GM12878 (cell line): ENCODE measurements at regions not wholly inside any gene's neighbourhood (a gene's known extent, or its start where the extent isn't known, plus 50 kb on each side); places are given as distances from the start of the nearest gene placed in this dataset.
A peak's percentile ranks its signal among the peaks of the same experiment; 100 is the strongest.

ENCODE experiments used
- ATAC-seq: fragments of 200-7000 bp; cut with Tn5 transposase; 3 replicates; pipeline ENCODE4 v1.9.1; 2020; ENCODE audit warnings: mild to moderate bottlenecking, moderate library complexity
- BruUV-seq: library from RNA; stranded (reverse); fragments of 400-500 nt; replicated peaks from 2 replicates; lab custom pipeline; 2021; lab: Mats Ljungman, UMichigan
- CTCF ChIA-PET: fragments of 300-600 bp; sonication (Branson Sonifier 250); formaldehyde crosslinking; extraction: SDS; loops from one replicate; lab custom pipeline; 2021; ENCODE audit warnings: inconsistent platforms; lab: Yijun Ruan, JAX
- POLR2A ChIA-PET: fragments of 350-600 bp; formaldehyde crosslinking; extraction: SDS; loops from one replicate; lab custom pipeline; 2021; ENCODE audit warnings: inconsistent platforms; lab: Charles Lee
- RAD21 ChIA-PET: fragments of 300-600 bp; sonication (Branson Sonifier 250); formaldehyde crosslinking; loops from one replicate; lab custom pipeline; 2023; ENCODE audit warnings: antibody characterized with exemption; ENCODE audit not compliant: unreplicated experiment; lab: Charles Lee
- SMC1A ChIA-PET: fragments of 300-600 bp; sonication (Branson Sonifier 250); formaldehyde crosslinking; loops from one replicate; lab custom pipeline; 2023; ENCODE audit not compliant: unreplicated experiment, uncharacterized antibody; lab: Charles Lee
- DNase-seq: peaks from one replicate; pipeline ENCODE4 v3.0.0-alpha.2; 2011; ENCODE audit warnings: low read depth, low spot score
- FAIRE-seq: peaks from 3 replicates; lab custom pipeline; 2011; peaks lifted over from hg19 to GRCh38; lab: Jason Lieb, UNC
- H2AFZ ChIP-seq: 2 replicates; pipeline ENCODE4 v1.6.0; 2011; ENCODE audit warnings: low read depth, low read length, control low read depth; ENCODE audit not compliant: control insufficient read depth
- H3K27ac ChIP-seq: 2 replicates; pipeline ENCODE4 v1.5.1; 2011; ENCODE audit warnings: control low read depth; ENCODE audit not compliant: control insufficient read depth, insufficient read depth
- H3K27me3 ChIP-seq, 2 experiments: replicated peaks in 1 of 2; 2 replicates each; pipeline versions ENCODE4 v1.6.0 to v1.6.1; 2011; ENCODE audit warnings: low read length in 1 of 2; ENCODE audit not compliant: control insufficient read depth in 2 of 2, insufficient read depth in 2 of 2
- H3K36me3 ChIP-seq, 2 experiments: 2 replicates each; pipeline ENCODE4 v1.5.1; 2011; ENCODE audit warnings: low read length in 1 of 2; ENCODE audit not compliant: control insufficient read depth in 2 of 2, insufficient read depth in 2 of 2
- H3K4me1 ChIP-seq: 2 replicates; pipeline ENCODE4 v1.6.1; 2011; ENCODE audit warnings: mild to moderate bottlenecking, low read length, moderate library complexity, mixed read lengths; ENCODE audit not compliant: control insufficient read depth, insufficient read depth
- H3K4me2 ChIP-seq: 2 replicates; pipeline ENCODE4 v1.6.0; 2011; ENCODE audit warnings: control low read depth; ENCODE audit not compliant: control insufficient read depth, insufficient read depth
- H3K4me3 ChIP-seq: fragments of 200-600 bp; sonication (generic); 2 replicates; pipeline ENCODE4 v1.5.1; 2016
- H3K79me2 ChIP-seq: 2 replicates; pipeline ENCODE4 v1.6.0; 2011; ENCODE audit warnings: low read length; ENCODE audit not compliant: control insufficient read depth, insufficient read depth
- H3K9ac ChIP-seq: 2 replicates; pipeline ENCODE4 v1.8.0; 2011; ENCODE audit warnings: low read length, control low read depth, mixed read lengths; ENCODE audit not compliant: control insufficient read depth, insufficient read depth
- H3K9me3 ChIP-seq: replicated peaks from 3 replicates; pipeline ENCODE4 v1.5.1; 2011; ENCODE audit warnings: mild to moderate bottlenecking, low read length; ENCODE audit not compliant: control insufficient read depth, insufficient read depth
- H4K20me1 ChIP-seq: 2 replicates; pipeline ENCODE4 v1.6.0; 2011; ENCODE audit not compliant: control insufficient read depth, insufficient read depth
- E2F4 ChIP-seq: IDR thresholded peaks from 2 replicates; pipeline ENCODE4 v1.6.1; 2012; ENCODE audit warnings: low read depth, low read length, improper control_type of control experiment
- JUNB ChIP-seq: IDR thresholded peaks from 2 replicates; pipeline ENCODE4 v1.6.1; 2016; ENCODE audit warnings: antibody characterized with exemption, mild to moderate bottlenecking
- MXI1 ChIP-seq: fragments of 150-350 bp; IDR thresholded peaks from 2 replicates; pipeline ENCODE4 v1.6.1; 2011; ENCODE audit warnings: low read depth, mild to moderate bottlenecking, inconsistent platforms, low read length, improper control_type of control experiment
- RAD21 ChIP-seq: IDR thresholded peaks from 2 replicates; pipeline ENCODE4 v1.6.1; 2011; ENCODE audit warnings: mild to moderate bottlenecking, low read depth, low read length, moderate library complexity; ENCODE audit not compliant: insufficient read depth
- TAF1 ChIP-seq: IDR thresholded peaks from 2 replicates; pipeline ENCODE4 v1.6.1; 2011; ENCODE audit warnings: mild to moderate bottlenecking, low read depth, low read length, borderline replicate concordance
- USF1 ChIP-seq: IDR thresholded peaks from 2 replicates; pipeline ENCODE4 v1.6.1; 2011; ENCODE audit warnings: borderline replicate concordance, low read depth, mild to moderate bottlenecking, moderate library complexity, mixed read lengths, low read length; ENCODE audit not compliant: insufficient read depth; ENCODE audit errors: extremely low read length
- ZNF217 ChIP-seq: fragments of 450-650 bp; IDR thresholded peaks from 2 replicates; pipeline ENCODE4 v1.6.1; 2017; ENCODE audit warnings: antibody characterized with exemption, mild to moderate bottlenecking
- WGBS: methylation state at CpG from one replicate; pipeline ENCODE4 v1.1.6; 2016; ENCODE audit warnings: low lambda C conversion rate; ENCODE audit not compliant: insufficient replicate concordance, insufficient coverage; ENCODE audit errors: missing lambda C conversion rate; 5-methylcytosine and 5-hydroxymethylcytosine counted together
- in situ Hi-C: fragments of 300-500 bp; cut with MboI; formaldehyde crosslinking; loops from 9 replicates; pipeline ENCODE4 v1.14.3; 2018; ENCODE audit warnings: mixed read lengths
- intact Hi-C: fragments of 100-400 bp; cut with micrococcal nuclease; formaldehyde crosslinking; loops from one replicate; pipeline ENCODE4 v1.14.2; 2022; ENCODE audit not compliant: unreplicated experiment
- TF ChIP-seq, protein P1 (sequence below): fragments of 450-650 bp; IDR thresholded peaks from 2 replicates; pipeline ENCODE4 v1.6.1; 2017; ENCODE audit warnings: borderline replicate concordance
- TF ChIP-seq, protein P2 (sequence below): fragments of 450-650 bp; IDR thresholded peaks from 2 replicates; pipeline ENCODE4 v1.6.1; 2017; ENCODE audit warnings: mild to moderate bottlenecking, moderate library complexity

GRCh38 chr1:80607064-80607463 lies 1193.7 kb upstream of the ADGRL2 start:
- POLR2A ChIA-PET, result no interaction called here
- CTCF ChIA-PET, result no interaction called here
- intact Hi-C loops, result no loop called here
- DNase-seq, result no peak
- H3K79me2 ChIP-seq, result no peaks in the 10 kb centered on the region
- H4K20me1 ChIP-seq, result no peaks in the 10 kb centered on the region
- H3K27me3 ChIP-seq, result no peaks in the 10 kb centered on the region
- no peak overlapping the region for H2AFZ ChIP-seq
- no peak overlapping the region for H3K9ac ChIP-seq
- TF ChIP-seq RAD21, result 0 out of 2 replicates have a peak, but pooled peaks have one; percentile 10
- TF ChIP-seq MXI1, result no peak
- TF ChIP-seq E2F4, result no peak
- BruUV-seq, result no TSS peak
- no peak for FAIRE-seq
- no peaks in the 10 kb centered on the region for H3K4me1 ChIP-seq
- no peak overlapping the region for H3K4me2 ChIP-seq
- SMC1A ChIA-PET, result no interaction called here
- ATAC-seq, result peak; percentile 69
- in situ Hi-C loops, result no loop called here
- no peaks in the 10 kb centered on the region for H3K36me3 ChIP-seq
- RAD21 ChIA-PET, result no interaction called here
- no peak overlapping the region for H3K4me3 ChIP-seq
- no peak overlapping the region for H3K27ac ChIP-seq
- H3K9me3 ChIP-seq, result no peaks in the 10 kb centered on the region

- DNase-seq, result no peak
- Histone ChIP-seq H3K4me1 (no peaks in the 10 kb centered on the region), H3K4me2 (no peak overlapping the region), H3K4me3 (no peak overlapping the region), H3K27ac (no peak overlapping the region), H3K36me3 (no peaks in the 10 kb centered on the region), H3K79me2 (no peaks in the 10 kb centered on the region), H4K20me1 (no peaks in the 10 kb centered on the region), H3K9me3 (no peaks in the 10 kb centered on the region; the same call in 2 of the 3 replicates), H2AFZ (no peak overlapping the region), H3K9ac (no peak overlapping the region), H3K27me3 (no peaks in the 10 kb centered on the region)
- RAD21 ChIA-PET, result no interaction called here
- ATAC-seq, result no peak
- WGBS, result 22% methylated on average over 3 of the region's 3 CpGs
- intact Hi-C loops (no loop called here), in situ Hi-C loops (no loop called here)
- POLR2A ChIA-PET, result no interaction called here
- BruUV-seq, result no TSS peak
- CTCF ChIA-PET, result no interaction called here
- no peak for FAIRE-seq
- SMC1A ChIA-PET, result no interaction called here
- TF ChIP-seq, protein P1, sequence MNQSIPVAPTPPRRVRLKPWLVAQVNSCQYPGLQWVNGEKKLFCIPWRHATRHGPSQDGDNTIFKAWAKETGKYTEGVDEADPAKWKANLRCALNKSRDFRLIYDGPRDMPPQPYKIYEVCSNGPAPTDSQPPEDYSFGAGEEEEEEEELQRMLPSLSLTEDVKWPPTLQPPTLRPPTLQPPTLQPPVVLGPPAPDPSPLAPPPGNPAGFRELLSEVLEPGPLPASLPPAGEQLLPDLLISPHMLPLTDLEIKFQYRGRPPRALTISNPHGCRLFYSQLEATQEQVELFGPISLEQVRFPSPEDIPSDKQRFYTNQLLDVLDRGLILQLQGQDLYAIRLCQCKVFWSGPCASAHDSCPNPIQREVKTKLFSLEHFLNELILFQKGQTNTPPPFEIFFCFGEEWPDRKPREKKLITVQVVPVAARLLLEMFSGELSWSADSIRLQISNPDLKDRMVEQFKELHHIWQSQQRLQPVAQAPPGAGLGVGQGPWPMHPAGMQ, result no peak
- TF ChIP-seq, protein P2, sequence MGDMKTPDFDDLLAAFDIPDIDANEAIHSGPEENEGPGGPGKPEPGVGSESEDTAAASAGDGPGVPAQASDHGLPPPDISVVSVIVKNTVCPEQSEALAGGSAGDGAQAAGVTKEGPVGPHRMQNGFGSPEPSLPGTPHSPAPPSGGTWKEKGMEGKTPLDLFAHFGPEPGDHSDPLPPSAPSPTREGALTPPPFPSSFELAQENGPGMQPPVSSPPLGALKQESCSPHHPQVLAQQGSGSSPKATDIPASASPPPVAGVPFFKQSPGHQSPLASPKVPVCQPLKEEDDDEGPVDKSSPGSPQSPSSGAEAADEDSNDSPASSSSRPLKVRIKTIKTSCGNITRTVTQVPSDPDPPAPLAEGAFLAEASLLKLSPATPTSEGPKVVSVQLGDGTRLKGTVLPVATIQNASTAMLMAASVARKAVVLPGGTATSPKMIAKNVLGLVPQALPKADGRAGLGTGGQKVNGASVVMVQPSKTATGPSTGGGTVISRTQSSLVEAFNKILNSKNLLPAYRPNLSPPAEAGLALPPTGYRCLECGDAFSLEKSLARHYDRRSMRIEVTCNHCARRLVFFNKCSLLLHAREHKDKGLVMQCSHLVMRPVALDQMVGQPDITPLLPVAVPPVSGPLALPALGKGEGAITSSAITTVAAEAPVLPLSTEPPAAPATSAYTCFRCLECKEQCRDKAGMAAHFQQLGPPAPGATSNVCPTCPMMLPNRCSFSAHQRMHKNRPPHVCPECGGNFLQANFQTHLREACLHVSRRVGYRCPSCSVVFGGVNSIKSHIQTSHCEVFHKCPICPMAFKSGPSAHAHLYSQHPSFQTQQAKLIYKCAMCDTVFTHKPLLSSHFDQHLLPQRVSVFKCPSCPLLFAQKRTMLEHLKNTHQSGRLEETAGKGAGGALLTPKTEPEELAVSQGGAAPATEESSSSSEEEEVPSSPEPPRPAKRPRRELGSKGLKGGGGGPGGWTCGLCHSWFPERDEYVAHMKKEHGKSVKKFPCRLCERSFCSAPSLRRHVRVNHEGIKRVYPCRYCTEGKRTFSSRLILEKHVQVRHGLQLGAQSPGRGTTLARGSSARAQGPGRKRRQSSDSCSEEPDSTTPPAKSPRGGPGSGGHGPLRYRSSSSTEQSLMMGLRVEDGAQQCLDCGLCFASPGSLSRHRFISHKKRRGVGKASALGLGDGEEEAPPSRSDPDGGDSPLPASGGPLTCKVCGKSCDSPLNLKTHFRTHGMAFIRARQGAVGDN, result no peak
- TF ChIP-seq TAF1, result no peak
- TF ChIP-seq ZNF217, result no peak
- TF ChIP-seq USF1, result no peak
- TF ChIP-seq JUNB, result no peak
These were observed 1206.7 kb upstream of the ADGRL2 start for GRCh38 chr1:80594013-80594412.
